Hematopoietic multipotent progenitor cell treated with erythropoietin and hydrocortisone succinate and interleukin-3 and kit ligand, for 17 days (in vitro differentiated cells): ENCODE measurements at regions not wholly inside any gene's neighbourhood (a gene's known extent, or its start where the extent isn't known, plus 50 kb on each side); places are given as distances from the start of the nearest gene placed in this dataset.

ENCODE experiments used
- DNase-seq: peaks from one replicate; pipeline ENCODE4 v3.0.0-alpha.2; 2015; ENCODE audit warnings: low spot score

DNA sequence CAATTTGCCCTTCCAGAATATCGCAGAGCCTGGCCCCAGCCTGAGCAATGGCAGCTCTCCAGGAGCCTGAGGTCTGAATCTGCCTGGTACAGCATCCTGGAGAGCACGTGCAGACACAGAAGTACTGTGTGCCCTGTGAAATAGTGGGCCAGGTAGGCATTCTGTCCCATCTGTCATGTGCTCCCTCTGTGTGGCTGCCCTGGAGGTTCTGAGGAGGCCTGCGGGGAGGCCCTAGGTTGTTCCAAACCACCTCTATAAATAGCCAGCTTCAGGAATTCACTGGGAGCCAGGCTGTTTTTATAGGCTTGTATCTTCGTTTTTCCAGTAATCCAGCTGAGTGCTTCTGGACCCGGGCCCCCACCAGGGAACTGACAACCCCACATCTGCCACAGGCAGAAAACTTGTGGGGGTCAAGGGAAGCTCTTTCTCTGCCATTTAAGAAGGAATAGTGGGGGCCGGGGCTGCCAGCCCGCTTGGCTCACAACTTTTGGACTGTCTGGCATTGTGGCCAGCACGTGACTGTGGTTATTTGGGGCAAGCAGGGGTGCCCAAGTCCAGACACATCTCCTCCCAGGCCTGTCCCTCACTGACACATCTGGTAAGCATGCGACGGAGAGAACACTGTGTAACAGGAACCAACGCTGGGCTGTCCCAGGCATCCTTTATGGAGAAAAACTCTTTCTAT is 356.3 kb upstream of the TNRC6C start:
- DNase-seq: no peak

DNA sequence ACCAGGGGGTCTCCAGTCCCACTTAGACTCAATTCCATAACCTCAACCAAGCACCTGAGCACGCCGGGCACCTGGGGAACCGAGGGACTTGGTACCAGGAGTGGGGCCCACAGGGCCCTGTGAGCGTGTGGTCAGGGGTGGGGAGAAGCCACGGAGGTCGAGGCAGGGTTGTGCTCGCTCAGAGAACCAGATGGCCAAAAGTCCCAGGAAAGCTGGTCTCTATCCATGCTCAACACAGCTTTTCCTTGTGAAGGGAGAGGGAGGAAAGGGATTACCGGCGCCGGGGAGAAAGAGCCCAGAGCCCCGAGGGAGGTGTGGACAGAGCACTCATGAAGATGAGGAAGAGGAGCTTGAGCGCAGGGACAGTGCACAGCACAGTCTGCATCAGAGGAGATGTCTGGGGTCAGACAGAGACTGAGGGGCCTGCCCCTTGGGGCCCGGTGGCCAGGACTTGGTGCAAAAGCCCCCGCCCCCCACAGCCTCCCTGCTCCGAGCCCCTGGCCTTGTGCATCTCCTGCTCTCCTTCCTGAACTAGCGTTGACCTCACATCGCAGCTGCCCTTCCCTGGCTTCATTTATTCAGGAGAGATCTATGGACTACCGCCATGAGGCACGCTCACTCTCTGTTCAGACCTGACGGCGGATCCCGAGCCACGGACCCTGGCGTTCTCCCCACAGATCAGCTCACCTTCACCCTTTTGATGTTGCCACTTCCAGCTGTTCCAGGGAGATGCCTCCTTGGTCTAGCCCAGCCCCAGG is 355.4 kb upstream of the TNRC6C start:
- DNase-seq: no peak

DNA sequence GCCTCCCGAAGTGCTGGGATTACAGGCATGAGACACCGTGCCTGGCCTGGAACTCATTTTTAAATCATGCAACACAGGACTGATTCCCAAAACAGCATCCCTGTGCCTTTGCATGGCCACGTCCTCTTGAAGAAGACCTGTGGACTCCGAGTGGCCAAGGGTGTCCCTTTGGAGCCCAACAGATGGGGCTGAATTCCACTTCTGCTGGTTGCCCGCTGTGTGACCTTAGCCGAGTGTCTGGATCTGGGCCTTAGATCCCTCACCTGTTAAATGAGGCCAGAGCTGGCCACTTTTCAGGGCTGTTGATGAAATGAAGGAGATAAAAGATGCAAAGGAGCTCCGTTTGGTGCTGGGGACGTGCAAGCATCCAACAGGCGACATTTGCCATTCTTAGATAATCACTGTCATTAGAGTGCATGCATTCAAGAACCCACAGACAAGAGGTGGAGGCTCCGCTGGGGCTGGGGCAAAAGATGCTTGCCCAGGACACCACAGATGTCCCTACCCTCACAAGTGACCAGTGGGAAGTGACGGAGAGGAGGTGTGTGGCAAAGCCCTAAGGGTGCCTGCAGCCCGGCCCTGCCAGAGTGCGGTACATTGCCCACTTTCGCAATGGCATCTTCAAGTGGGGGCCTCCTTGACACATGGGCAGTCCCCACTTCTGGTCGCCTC is 354.1 kb upstream of the TNRC6C start:
- DNase-seq: no peak

DNA sequence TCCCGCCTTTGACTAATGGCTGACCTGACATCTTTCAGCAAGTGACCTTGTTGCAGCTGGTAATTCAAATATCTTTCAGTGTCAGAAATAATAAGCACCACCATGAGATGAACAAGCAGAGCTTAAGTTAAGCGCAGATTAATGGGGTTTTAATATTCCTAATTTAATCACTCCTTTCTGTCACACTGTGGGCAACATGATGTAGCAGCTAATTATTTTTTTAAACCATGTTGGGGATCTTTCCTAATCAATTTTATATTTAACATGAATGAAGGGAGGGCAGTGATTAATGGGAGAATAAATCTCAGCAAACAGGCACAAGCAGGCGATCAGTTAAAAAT is 353.6 kb upstream of the TNRC6C start:
- no peak for DNase-seq

DNA sequence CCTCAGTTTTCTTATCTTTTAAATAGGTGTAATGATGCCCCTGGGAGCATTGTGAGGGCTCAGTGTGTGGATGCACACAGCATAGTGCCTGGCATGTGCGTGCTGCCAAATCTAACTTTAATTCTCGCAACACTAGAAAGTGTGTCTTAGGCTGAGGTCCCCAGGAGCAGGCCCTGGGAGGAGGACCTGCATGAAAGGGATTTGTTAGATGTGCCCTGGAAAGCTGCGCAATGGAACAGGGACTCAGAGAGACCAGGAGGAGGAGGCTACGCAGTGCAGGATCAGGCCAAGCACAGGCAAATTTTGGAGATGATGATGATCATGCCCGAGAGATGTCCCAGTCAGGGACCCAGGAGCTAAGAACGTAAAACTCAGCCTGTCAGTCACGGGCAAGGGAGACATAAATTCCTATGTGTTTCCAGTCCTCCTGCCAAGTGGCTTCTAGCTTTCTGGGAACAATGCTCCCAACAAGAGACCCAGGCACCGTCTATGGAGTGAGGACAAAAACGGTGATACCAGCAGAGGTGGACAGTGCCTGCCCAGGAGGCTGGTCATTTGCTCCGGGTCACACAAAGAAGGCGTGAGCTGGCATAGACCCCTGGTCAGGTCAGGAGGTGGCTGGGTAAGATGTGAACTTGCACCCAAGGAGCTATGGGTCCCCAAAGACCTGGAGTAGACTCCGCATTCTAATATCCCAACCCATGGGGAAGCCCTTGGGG is 352.2 kb upstream of the TNRC6C start:
- no peak for DNase-seq

DNA sequence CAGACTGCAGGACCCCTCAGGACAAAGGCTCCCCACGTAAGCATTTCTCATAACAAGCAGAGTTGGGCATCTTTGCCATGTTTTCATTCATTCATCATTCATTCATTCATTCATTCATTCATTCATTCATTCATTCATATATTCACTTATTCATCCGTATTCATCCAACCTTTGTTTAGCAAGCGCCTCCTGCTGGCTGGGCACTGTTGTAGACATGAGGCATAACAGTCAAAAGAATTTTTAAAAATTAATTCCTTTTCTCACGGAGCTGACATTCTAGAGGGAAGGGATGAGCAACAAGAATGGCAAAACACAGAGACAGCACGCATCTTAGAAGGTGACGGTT is 351.7 kb upstream of the TNRC6C start:
- DNase-seq: peak; percentile 19

DNA sequence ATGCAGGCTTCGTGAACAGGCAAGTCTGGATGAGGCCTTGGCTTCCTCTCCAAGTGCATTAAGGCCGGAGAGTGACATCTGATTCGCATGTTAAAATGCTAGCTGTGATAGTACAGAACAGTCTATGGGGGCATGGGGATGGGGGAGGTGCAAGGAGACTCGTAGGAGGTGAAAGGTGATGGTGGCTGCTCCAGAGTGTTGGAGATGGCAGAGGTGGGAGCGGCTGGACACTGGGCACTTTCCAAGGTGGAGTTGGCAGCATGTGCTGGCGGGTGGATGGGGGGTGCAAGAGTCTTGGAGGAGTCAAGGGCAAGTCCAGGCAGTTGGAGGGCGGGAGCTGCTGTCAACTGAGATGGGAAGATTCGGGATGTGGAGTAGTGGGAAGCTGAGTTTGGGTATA is 350.9 kb upstream of the TNRC6C start:
- DNase-seq: no peak

DNA sequence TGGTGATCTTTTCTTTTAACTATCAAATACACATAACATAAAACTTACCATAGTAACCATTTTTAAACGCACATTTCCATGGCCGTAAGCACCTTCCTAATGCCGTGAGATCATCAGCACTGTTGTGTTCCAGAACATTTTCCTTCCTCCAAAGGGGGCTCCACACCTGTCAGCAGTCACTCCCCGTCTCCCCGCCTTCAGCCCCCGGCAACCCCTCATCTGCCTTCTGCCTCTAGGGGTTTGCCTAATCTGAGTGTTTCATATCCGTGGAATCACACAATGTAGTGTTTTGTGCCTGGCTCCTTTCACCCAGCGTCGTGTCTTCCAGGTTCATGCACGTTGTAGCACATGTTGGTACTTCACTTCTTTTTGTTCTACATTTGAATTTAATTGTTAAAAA is 350.1 kb upstream of the TNRC6C start:
- DNase-seq: no peak

DNA sequence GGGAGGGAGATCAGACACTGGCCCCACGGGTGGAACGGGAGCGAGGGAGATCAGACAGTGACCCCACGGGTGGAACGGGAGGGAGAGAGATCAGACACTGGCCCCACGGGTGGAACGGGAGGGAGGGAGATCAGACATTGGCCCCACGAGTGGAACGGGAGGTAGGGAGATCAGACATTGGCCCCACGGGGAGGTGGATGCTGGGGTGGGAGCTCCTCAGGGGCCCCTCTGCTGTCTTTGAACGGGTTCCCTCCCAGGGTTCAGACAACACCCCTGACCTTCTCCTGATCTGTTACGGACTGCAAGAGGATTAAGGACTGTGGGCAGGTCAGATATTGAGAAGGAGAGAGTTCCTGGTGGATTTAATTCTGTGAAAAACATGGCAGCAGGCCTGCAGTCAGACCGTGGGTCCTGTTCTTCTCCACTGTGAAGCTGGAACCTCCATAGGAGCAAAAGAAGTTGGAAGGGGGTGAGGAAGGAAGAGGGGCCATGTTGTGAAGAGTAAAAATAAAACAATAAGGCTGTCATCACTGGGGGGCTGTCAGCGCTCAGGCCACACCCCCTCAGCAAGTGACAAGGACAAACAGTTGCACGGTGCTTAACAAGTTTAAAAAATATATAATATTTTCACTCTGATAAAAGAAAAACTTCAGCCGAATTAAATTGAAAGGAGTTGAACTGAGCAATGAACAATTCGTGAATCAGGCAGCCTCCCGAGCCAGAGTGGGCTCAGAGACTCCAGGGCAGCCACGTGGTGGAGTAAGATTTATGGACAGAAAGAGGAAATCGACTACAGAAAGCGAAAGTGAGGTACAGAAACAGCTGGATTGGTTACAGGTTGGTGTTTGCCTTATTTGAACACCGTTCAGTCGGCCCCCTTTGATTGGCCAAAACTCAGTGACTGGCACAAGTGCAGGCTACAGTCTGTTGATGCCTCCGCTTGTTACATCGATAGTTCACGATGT is 348.7 kb upstream of the TNRC6C start:
- peak; percentile 30 for DNase-seq

DNA sequence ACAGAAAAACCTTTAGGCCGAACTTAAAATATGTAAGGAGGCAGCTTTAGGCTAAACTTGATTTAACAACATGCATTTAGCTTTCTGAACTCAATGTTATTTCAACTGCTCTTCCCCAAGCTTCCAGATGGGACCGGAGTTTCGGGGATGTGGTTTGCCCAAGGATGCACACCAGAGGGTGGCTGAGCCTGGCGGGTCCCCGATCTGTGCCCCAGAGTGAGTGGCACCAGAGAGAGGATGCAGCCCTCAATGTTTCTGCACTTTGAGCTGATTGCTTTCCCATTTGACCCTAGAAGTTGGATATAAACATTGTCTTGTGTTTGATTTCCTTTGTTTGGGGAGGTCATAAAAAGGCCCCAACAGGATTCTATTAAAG is 348.0 kb upstream of the TNRC6C start:
- DNase-seq: no peak

DNA sequence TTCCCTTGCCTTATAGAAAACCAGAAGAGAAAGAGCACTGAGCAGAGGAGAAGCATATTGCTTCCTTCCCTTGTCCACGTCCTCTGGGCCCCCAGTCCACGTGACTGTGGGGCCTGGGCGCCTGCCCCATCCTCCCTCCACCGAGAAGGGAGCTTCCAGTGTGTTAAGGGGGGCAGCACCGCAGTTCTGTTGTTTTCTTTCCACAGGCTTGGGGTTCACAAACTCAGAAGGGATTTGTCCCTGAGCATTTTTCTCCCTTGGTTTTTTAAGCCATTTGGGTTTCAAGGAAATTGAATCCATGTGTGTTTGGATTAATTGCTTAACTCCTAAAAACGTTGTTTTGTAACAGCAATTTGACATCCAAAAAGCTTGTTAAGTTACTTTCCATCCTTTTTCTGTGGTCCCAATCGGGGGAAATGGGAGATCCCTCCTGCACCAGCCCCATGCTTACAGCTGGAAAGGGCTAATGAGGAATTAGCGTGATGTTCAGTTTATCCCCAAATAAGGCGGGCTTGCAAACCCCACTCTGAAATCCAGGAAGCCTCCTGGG is 347.5 kb upstream of the TNRC6C start:
- DNase-seq: no peak

DNA sequence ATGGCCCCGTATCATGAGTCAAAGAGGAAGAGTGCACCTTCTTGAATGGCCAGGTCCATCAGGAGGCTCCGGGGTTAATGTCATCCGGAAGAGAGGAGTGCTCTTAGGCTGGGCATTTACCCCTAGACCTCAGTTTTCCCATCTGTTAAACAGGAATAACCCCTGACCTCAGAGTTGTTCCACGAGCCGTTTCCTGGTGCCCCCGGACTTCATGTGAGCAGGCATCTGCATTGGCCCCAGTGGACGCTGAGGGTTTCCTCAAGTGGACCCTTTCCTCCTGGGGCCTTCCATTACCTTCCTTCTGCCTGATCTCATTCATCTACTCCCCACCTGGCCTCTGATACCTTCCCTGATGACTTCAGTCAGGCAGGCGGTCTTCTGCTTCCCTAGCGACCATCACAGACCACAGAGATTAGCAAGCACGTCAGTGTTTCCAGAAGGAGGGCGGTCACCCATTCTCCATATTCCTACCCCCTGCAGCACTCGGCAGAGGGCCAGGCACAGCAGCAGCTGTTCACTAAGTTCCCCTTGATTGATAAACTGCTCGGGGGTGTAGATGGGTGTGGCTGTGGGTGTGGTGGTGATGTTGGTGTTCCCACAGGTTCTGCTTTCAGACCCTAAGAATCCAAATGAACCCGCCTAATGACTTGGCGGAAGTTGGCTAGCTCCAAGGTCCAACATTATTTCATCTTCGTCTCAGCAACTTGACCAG is 346.6 kb upstream of the TNRC6C start:
- DNase-seq: peak; percentile 61

DNA sequence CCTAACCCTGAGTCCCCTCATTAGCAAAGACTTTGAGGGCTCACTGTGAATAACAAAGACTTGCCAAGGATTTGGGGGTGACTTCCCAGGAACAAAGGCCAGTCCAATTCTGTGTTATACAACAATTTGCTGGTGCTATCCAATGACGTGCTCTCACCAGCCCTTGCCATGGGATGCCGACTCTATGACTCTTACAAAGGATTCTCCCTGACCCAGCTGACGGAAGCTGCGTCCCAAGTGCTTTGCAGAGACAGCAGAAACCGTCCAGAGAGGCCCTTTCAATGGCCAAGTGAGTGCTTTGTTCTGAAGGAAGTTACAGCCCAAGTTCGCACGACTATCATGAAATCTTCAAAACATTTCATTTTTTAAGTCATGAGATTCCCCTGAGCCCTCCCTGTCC is 345.3 kb upstream of the TNRC6C start:
- no peak for DNase-seq

DNA sequence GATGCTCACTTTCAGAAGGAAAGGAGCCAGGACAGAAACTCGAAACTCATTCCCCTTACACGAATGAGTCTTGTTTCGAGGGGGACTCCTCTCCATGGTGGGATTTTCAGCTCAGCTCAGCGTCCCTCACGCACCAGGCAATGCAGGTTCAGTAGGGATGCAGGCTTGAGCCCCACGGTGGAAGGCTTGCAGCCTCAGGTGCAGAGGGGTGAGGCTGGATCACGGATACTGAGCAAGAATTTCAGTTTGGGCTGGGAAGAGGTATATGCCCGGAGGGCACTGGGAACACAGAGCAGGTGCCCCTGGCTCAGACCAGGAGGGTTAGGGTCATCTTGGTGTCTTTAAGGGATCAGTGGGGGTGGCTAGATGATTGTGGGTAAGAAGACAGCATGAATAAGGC is 344.9 kb upstream of the TNRC6C start:
- DNase-seq: no peak

DNA sequence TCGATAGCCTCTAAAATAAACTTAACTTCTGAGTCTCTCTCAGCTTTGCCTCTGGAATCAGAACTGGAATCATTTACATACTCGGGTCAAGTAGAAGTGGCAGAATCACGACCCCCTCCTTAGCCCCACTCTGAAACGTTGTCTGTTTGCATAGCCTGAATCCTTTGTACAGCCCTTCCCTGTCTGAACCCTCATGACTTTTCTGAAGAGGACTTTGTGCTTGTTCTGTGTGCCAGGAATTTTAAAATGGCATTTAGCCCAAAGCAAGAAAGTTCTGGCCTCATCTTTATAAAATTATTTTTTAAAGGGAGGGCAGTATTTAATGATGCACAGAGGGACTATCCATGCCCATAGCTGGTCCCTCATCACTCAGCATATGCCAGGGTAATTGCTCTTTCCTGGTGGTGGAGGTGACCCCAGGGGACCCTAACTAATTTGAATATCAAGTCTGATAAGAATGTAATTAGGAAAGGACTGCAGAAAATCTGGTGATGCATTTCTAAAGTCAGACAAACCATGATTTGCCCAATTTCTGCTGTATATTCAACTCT is 342.7 kb upstream of the TNRC6C start:
- DNase-seq: no peak

DNA sequence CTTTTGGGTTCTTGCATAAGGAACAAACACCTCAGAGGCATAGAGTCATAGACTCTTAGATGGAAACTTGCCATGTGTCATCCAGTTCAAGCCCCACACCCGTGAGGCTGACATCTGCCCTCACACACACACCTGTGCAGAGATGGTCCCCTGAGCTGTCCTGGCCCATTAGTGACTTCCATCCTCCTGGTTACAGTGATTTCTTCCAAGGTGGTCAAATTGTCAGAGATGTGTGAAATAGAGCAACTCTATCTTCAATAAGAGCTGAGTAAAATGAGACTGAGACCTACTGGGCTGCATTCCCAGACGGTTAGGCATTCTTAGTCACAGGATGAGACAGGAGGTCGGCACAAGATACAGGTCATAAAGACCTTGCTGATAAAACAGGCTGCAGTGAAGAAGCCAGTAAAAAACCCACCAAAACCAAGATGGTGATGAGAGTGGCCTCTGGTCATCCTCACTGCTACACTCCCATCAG is 342.2 kb upstream of the TNRC6C start:
- DNase-seq: no peak

DNA sequence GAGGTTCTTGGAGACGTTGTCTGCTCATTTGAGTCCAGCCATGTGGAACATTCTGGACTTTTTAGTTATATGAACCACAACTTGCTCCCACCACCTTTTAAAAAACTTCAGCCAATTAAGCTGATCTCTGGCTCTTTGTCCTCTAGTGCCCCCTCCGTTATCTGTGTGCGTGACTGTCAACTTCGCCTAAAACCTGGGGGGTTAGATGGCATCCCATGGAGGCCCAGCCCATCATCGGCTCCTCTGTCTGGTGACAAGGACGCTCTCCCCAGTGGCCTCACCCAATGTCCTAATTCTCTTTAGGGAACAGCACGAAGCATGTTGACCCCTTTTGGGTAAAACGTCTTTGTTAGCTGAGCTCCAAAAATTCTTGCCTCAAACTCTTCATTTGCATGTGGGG is 341.0 kb upstream of the TNRC6C start:
- no peak for DNase-seq

DNA sequence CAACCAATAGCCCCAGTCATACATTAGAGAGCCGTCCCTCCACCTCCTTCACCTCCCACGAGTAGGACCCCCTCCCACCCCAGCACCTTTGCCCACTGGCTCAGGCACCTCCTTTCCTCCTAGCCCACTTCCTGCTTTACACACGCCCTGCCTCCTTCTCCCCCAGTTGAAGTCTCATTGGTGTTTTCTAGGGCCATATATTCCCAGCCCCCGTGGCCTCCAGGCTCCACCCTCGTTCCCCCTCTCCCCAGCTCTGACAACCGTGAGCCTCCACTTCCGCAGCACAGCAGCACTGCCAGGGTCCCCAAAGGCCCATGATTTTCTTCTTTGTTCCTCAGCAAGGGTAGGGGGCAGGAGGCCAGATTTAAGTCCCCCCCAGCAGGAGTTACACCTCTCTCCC is 340.3 kb upstream of the TNRC6C start:
- no peak for DNase-seq

DNA sequence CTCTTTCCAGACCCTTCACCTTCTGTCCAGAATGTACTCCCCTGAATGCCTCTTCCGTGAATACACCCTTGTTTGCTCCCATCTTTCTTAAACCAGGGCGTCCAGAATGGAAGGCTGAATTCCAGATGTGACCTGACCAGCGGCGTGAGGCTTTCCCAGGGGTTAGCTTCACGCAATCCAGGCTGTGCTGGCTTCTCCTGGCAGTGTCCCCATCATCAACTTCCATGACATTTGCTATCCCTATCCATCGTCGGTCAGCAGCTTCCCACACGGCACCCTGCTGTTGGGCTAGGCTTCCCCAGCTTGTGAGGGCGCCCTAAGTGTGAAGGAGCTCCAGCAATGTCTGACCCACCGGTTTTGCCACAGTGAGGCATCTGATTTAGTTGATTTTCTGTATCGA is 339.8 kb upstream of the TNRC6C start:
- DNase-seq: no peak

DNA sequence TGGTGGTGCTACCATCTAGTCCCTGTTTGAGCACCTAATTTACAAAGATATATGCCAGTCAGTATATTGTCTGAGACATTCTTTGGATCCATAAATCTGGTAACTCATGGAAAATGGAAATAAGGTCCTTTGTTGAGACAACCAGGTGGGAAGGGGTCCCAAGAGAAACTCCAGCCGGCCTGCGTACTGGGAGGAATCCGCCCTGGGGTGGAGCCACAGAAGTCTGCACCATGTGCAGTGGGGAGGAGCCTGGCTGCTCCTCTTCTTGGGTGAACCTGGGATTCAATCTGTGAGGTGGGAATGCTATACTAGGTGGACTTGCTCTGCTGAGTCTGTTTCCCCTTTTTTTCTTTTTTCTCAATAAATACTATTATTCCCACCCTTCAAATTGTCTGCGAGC is 339.2 kb upstream of the TNRC6C start:
- no peak for DNase-seq
